GM04504 (cell line): ENCODE measurements at regions not wholly inside any gene's neighbourhood (a gene's known extent, or its start where the extent isn't known, plus 50 kb on each side); places are given as distances from the start of the nearest gene placed in this dataset.
"Not testable (repeated sequence)": the region's sequence is repeated elsewhere in the genome, so short reads cannot be mapped to it uniquely, and the experiment has no call there.

Experiments used
- DNase-seq: peaks from one replicate; pipeline ENCODE4 v3.0.0-alpha.2; 2012; ENCODE audit warnings: low read depth

DNA sequence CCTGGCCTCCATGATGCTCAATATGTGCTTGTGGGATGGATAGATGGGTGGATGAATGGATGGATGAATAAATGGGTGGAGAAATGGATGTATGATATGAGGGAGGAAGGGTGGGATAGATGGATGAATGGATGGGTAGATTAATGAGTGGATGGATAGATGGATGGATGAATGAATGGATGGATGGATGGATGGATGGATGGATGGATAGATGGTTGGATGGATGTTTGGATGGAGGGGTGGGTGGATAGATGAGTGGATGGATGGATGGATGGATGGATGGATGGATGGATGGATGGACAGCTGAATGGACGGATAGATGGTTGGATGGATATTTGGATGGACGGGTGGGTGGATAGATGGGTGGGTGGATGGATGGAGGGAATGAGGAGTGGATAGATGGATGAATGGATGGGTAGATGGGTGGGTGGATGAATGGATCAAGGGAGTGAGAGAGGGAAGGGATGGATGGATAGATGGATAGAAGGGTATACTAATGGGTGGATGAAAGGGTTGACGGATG lies 139.4 kb downstream of the CEBPB start:
- no peak for DNase-seq

DNA sequence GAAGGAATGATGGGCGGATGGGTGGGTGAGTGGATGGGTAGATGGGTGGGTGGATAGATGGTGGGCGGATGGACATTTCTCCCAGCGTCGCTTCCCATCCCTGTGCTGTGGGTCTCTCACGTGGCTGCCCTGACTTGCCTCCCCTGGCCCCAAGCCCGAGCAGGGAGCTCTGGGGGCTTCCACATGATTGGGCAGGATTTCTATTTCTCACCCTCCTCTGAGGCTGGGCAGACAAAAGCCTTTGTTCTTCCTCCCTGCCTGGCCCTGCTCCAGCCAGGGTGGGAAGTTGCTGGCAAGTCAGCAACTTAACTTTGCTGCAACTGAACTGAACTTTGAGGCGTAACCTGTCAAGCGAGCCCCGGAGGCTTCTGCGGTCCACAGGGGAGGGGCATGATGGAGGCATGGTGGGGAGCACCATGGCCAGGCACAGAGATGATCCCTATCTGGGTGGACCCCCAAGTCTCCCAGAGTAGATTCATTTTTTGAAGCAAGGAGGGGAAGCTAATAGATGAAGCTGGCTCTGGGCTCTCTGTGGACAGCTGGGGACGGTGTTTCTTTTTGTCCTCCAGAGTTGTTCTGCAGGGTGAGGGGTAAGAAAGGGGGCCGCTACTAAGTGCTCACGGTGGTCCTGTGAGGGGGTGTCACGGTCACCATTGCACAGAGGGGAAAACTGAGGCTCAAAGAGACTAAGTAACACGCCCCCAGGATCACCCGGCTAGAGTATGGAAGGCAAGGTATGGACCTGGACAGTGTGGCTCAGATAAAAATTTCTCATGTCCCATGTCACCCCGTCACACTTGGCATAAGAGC lies 140.1 kb downstream of the CEBPB start:
- DNase-seq, result no peak

DNA sequence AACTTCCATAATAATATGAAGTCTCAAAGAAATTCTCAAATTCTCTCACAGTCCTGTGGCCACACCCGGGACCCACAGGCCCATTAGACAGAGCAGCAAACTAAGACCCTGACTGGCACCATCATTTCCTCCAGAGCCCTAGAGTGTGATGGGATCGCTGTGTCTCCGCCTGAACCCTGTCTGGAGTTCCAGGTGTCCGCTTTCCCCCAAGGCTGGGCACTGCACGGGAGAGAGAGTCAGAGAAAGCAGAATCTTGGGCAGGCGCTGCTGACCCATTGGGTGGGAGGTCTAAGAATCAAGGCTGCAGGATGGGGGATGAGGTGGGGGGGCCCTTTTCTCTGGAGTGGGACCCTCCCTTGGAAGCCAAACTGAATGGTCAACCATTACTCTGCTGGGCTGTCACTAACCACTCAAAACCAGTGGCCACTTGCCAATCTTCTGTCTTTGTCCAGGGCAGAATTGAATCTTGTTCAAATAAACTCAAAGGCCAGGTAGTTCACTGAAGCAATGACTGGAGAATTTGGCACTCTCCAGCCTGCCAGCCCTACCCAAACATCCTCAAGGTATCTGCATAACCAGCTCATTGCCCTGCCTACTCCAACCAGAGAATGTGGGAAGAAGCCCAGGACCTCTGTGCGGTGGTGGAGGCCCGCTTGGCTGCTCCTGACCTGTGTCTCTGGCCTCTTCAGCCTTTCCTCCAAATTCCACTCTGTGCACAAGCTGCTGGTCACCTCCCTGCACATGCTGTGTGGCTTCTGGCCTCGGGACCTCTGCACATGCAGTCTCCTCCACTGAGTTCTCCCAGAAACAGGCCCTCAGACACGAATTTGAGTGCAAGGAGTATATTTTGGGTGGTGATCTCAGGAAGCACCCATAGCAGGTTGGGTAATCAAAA lies 141.1 kb downstream of the CEBPB start:
- no peak for DNase-seq

DNA sequence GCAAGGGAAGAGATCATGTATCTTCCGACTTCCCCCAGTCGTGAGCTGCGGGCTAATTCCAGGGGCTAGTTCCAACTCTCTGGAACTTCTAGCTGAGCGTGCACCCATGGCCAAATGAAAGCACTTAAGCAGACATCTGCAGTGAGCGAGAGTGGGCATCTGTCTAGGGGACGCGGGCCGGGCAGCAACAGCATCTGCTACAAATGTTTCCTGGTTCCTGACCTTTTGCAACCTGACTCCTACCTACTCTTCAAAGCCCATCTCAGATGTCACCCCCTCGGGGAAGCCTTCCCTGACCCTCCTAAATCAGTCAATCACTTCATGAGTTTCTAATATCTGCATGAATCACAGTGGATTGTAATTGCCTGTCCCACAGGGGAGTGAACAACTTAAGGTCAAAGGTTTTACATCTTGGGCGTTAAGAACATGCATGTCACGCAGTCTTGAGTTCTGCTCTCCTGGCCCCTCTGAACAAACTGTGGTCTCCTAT lies 141.9 kb downstream of the CEBPB start:
- DNase-seq, result no peak

DNA sequence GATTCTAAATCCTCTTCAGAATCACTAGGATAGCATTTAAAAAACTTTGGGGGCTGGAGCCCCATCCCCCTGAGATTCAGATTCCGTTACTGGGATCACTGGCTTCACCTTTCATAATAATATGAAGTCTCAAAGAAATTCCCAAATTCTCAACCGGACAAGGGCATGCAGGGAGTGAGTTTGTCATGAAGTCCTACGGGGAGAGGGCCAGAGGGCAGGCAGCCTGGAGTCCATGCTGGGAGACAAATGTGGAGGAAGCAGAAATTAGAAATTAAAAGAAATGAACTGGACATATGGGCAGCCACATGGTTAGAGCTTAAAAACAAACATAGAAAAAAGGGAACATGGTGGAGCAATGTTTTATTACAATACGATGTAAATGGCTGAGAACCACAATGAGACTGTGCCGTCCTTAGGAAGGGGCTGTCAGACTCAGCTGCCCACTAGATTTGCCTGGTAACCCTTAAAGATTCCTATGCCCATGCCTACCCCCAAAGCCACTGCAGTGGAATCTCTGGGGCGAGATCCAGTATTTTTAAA lies 142.6 kb downstream of the CEBPB start:
- no peak for DNase-seq

DNA sequence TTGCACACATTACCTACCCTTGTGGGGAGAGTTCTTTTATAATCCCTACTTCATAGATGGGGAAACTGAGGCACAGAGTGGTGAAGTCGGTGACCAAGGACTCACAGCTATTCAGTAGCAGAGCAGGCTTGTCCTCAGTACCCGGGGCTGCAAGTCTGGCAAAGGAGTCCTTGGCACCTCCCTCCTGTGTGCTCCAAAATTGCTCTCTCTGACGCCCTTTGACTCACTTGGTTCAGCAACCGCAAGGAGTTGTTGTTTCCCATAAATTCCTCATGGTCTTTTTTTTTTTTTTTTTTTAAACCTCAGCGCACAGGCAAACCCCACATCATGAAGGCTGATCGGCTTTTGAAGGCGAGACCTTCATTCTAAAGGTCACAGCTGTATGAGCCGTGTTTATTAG lies 143.2 kb downstream of the CEBPB start:
- peak; percentile 79 for DNase-seq

DNA sequence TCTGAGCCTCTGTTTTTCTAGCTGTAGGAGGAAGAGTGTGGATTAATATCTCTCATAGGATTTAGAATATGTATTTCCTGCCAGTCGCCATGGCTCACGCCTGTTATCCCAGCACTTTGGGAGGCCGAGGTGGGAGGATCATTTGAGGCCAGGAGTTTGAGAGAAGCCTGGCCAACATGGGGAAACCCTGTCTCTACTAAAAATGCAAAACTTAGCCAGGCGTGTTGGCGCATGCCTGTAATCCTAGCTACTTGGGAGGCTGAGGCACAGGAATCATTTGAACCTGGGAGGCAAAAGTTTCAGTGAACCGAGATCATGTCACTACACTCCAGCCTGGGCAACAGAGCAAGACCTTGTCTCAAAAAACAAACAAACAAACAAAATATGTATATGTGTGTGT lies 143.9 kb downstream of the CEBPB start:
- DNase-seq, result not testable (repeated sequence)

DNA sequence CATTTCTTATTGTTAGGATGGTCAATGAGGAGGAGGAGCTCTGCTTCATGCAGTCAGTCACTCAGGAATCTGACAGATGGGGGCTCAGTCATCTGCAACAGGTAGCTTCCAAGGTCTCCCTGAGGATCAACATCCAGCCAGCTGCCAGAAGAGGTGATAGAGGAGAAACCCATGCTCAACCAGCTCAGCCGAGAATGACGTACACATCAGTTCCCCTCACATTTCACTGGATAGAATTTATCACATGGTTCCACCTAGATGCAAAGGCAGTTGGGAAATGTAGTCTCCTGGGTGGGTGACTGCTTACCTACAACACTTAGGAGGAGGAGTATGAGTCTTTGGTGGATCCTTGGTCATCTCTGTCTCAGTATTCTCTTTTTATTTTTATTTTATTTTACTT lies 144.5 kb downstream of the CEBPB start:
- no peak for DNase-seq

DNA sequence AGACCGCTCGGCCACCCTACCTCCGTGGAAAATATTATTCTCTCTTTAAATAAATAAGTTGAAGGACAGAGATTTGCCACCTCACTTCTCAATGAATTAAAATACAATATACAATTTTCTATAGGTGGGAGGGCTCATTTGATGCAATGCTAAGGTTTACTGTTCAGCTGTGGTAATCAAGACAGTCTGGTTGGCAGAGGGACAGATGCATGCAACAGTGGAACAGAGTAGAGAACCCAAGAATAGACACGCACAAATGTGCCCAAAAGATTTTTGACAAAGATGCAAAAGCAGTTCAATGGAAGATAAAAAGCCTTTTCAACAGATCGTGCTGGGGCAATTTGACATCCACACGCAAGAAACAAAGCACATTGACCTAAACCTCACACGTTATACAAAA lies 145.2 kb downstream of the CEBPB start:
- DNase-seq, result no peak

DNA sequence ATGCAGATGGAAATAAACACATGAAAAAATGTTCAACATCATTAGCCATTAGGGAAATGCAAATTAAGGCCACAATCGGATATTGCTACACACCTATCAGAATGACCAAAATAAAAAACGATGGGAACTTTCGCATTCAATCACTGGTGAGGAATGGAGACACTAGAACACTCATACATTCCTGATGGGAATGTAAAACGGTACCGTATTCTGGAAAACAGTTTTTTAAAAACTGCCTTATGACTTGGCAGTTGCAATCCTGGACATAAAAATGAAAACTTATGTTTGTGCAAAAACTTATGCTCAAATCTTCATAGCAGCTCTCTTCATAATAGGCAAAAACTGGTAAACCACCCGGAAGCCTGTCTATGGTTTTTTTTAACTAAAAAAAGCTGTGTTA lies 146.0 kb downstream of the CEBPB start:
- no peak for DNase-seq

DNA sequence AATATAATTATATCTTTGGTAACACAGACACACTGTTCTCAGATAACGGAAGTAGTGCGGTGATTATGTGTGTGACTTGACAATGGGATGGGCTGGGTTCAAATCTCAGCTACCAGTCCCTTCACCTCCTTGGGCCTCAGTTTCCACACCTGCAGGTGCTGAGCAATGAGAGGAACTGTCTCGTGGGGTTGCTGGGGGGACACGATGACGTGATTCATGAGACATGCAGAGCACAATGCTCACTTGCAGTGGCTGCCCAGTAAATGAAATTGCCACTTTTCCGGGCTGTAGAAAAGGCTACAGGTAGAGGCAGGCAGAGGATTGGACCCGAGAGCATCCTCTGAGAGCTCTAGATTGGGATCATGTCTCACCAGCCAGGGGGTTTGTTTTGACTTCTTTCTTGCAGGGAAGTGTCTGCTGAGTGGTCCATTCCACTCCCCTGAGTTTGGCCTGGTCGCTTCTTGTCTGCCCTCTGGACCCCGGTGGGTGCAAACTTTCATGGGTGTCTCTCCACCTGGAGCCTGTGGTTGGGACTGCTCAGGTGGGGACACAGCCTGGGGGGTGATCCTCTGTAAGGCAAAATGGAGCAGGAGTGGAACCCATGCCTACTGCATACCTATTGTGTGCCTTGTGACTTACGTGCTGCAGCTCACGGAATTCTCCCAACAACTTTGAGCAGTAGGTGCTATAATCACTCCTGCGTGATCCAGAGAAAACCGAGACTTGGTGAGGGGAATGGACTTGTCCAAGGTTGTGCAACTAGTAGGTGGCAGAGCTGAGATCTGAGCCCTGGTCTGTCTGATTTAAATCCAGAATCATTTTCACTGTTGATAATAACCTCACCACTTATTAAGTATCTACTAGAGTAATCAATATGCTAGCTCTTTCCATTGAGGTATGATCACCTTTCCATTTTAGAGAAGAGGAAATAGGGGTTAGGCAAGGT lies 147.2 kb downstream of the CEBPB start:
- no peak for DNase-seq

DNA sequence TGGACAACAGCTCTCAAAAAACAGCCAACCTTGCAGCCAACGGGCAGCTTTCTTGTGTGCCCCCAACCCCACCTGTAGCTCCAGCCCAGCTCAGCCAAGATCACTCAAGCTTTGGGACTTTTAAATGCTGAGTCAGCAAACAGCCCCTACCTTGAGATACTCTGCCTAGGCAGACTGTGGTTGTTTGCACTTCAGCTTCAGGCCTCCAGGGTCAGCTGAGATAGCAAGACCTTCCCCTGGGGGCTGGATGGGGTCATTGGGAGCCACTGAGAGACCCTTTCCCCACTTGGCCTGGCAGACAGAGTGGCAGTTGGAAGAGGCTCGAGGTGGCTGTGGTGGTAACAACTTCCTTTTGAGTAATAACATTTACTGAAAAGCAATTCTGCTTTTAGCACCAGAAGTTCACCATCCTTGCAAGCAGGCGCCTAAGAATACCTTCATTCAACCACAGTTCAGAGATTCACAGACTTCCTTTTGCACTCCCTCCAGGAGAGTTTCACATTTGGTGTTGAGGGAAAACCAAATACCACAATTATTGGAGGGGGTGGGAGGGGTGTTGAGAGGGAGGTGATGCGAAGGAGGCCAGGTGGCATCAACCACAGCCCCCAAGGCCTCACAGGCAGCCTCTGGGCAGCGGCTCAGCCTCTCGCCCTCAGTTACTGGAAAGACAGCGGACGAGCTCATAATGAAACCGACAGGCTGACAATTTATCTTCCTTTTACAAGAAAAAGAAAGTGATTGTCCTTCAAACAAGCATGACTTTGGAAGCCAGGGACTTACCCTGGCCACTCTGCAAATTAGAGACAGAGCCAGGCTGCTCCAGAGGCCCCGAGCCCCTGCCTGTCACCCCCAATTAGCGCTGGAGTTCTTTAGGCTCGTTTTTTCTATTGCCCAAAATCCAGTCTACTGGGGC lies 148.1 kb downstream of the CEBPB start:
- no peak for DNase-seq

DNA sequence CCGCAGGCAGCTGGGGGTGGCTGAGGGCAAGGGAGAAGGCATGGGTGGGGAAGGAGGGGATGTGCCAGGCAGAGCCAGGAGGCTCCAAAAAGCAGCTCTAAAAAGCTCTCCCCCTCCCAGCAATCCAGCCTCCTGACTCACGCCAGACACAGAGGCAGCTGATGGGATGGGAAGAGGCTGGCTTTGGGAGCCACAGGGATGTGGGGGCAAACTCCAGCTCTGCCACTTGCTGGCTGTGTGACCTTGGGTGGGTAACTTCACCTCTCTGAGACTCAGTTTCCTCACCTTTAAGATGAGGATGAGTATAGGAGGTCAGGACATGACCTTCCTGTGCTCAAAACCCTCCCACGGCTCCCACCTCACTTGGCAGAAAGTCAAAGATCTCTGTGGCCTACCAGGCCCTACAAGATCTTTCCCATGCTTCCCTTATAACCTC lies 148.9 kb downstream of the CEBPB start:
- DNase-seq, result peak; percentile 50

DNA sequence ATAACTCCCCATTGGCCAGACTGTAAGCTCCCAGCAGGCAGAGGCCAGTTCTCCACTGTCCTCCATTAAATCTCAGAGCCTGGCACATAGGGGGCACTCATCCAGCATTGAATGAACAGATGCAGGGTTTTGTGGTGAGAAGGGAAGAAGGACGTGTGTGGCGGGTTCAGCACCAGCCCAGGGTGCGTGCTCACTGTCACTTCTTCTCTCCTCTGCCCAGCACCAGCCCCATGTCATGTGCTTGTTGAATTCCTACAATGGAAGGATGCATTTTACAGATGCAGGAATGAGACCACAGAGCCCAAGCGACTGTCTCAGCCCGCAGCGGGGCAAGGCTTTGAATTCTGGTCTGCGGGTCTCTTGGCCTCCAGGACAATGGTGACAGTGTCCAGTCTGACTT lies 149.9 kb downstream of the CEBPB start:
- no peak for DNase-seq

DNA sequence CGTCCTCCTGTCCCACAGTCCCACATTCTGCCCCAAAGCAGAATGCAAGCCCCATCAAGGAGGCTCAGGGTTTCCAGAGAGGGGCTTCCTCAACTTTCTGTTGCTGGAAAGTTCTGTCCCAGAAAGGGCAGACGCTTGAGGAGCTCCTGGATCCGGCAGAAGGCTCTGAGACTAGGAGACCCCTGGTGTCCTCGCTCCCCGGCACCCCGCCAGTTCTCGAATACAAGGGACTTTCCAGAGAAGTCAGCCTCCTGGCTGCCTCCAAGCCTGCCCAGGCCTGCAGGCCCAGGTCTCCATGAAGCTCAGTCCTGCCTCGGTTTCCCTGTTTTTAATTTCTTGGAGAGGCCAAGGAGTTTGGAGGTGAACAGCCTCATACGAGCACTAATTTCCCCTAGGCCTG lies 150.4 kb downstream of the CEBPB start:
- no peak for DNase-seq

DNA sequence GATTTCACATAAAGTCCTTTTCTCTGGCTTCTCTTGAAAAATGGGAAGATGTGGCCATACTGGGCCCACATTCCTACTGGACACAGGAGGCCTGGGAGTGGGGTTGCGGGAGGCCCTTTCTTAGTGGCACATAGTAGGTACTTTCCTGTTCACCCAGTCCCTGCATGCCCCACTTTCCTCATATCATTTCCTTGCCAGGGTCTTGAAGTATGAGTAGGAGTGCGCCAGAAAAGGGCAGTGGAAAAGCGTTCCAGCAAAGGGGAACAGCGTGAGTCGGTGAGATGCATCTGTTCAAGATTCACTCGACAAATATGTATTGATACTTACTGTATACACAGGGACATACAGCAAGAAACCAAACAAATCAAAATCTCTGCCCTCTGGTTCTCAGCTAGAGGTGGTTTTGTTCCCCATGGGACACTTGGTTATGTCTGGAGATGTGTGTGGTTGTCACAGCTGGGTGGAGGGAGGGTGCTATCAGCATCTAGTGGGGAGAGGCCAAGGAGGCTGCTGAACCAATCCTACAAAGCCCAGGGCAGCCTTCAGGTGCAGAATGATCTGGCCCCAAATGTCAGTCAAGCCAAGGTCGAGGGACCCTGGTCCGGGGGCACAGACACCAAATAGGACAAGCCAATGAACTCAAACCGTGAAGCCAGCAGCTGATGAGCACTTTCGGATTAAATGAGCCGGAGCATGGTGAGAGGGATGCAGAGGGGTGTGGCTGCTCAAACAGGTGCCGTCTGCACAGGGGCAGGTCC lies 151.4 kb downstream of the CEBPB start:
- no peak for DNase-seq

DNA sequence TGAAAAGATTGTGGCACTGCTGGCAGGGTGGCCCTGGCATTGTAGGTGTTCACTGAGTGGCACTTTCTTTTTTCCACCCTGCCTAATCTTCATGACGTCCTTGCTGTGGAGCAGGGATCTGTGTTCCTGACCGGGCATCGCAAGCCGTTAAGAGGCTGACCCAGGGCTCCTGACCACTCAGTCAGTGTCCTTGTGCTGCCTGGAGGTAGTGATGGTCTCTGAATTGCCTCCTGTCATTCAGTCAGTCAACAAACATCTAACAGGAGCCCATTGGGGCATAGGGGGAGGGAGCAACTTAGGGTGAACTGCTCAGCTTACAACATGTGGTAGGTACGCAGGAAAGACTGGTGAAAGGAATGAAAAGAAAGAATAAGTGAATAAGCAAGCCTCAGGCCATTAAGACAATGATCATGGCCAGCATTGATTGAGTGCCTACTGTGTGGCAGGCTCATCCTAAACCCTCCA lies 152.0 kb downstream of the CEBPB start:
- no peak for DNase-seq

DNA sequence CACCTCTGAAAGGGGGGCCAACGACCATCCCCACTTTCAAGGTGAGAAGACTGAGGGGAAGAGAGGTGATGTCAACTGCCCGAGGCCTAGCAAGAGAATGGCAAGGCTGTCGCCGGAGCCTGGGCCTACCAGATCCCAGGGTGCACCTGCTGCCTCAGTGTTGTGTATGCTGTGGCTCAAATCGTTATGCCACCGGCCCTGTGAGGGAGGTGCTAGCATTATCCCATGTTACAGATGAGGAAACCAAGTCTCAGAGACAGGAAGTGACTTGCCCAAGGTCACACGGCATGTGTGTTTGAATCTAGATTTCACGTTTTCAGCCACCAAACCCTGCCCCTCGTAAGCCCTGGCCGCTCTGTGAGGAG lies 152.5 kb downstream of the CEBPB start:
- DNase-seq, result no peak

DNA sequence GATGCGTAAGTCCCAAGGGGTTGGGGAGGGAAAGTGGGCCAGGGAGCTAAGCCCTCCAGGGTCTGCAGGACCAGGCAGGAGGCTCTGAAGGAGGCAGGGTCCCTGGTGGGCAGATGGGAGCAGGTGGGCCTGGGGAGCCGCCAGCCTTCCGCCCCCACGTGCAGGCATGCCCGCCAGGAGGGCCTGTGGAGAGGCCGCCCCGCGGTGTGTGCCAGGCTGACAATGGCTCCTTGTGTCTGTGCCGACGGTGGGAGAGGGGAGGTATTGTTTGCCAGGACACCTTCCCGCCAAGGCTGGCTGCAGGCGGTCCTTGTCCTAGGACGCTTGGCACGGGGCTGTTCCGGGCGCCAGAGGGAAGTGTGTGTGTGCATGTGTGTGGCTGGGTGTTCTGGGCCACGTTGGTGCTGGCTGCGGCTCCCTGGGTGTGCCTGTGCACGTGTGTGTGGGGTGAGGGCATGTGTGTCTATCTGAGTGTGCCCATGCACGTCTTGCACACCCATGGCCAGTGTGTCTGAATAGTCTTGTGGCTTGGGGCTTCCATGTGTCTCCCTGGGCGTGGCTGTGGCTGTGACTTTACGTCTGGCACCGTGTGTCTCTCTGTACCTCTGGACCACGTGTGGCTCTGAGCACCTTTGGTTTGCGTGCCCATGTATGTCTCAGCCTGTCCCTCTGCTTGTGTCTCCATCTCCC lies 153.0 kb downstream of the CEBPB start:
- no peak for DNase-seq
